C1 segment of cervical spinal cord (tissue), 14 donors: ENCODE measurements at regions not wholly inside any gene's neighbourhood (a gene's known extent, or its start where the extent isn't known, plus 50 kb on each side); places are given as distances from the start of the nearest gene placed in this dataset.

ENCODE experiments used
- DNase-seq, 14 donors: peaks; one replicate each; lab custom pipeline; 2025; lab: John Stamatoyannopoulos, UW

DNA sequence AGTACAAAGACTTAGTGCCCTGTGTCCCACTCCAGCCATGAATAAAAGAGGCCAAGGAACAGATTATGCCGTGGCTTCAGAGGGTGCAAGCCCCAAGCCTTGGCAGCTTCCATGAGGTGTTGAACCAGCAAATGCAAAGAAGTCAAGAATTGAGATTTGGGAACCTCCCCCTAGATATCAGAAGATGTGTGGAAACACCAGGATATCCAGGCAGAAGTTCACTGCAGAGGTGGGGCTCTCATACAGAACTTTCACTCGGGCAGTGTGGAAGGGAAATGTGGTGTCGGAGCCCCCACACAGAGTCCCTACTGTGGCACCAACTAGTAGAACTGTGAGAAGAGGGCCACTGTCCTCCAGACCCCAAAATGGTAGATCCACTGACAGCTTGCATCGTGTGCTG, 2421.4 kb downstream of the PCDH9 start:
- no peak for DNase-seq

DNA sequence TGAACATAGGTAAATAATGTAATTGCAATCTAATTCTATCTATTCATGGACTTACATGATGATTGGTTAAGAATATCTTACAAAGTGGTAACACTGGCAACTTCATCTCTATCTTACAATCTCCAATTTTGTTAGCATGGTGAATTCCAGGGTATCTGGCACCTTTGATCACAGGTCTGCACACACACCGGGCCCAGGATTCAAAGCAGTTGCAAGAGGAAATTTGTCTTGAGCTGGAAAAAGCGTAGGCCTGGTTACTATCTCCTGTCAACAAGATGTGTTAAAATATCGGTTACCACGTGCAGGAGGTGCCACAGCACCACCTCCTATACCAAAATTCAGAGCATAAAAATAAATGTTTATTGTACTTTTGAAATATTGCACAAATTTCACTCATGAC, 2428.4 kb downstream of the PCDH9 start:
- DNase-seq: no peak

DNA sequence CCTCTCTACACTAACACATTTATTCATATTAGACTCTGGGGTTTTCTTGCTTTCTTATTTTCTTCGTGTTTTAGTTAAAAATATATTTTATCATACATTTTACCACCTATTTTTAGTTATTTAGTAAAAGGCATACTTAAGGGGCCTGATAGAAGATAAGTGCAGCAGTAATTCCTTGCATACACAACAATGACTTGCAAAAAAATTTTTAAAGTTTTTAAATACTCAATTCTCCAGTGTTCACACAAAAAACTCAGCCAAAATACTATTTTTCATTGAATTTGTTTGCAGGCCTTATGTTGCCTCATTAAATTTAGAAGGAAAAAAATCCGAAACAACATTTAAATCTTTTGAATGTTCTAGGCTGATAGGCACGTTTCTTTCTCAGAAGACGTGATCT, 2431.7 kb downstream of the PCDH9 start:
- DNase-seq: no peak

DNA sequence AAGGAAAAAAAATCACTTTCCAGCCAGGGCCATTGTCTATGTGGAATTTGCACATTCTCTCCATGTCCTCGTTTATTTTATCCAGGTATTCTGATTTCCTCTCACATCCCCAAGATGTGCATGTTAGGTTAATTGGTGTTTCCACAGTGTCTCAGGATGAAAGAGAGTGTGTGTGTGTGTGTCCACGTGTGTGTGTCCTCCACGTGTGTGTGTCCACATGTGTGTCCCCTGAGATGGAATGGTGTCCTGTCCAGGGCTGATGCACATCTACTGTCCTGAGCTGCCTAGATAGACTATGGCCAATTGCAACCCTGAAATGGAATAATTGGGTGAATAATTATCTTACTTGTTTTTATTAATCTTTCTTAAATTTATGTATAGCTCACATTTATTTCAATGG, 2436.5 kb downstream of the PCDH9 start:
- no peak for DNase-seq

DNA sequence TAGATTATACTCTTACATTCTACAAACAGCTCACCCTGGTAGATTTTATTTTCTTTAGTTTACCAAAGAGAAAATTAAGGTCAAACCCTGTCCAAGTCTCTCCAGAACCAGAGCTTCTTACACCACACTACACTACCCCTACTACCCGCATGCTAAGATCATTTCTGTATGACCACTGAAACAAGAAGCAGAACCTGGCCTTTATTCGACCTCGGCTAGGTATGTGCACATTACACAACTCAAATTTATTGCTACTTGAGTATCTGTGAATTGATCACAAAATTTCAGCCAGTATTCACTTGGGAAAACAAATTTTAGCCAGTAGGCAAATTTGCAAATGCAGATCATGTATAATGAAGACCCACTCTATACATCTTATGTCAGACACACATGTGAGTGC, 2437.0 kb downstream of the PCDH9 start:
- no peak for DNase-seq

DNA sequence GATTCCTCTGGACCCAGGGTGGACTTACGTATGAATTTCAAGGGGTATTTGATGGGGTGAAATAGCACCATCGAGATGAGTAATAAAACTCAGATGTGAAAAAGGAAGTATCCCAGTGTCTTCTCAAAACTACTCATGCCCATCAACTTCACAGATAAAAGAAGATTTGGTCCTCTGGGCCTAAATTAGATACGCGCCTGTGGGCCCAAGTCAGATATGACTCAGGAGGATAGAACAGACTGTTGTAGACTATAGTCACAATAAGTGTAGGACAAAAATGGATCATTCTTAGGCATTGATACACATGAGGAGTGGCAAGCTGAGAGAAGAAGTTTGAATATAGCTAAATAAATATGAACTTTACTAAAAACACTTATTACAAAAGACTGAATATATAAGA, 2438.8 kb downstream of the PCDH9 start:
- DNase-seq: no peak

DNA sequence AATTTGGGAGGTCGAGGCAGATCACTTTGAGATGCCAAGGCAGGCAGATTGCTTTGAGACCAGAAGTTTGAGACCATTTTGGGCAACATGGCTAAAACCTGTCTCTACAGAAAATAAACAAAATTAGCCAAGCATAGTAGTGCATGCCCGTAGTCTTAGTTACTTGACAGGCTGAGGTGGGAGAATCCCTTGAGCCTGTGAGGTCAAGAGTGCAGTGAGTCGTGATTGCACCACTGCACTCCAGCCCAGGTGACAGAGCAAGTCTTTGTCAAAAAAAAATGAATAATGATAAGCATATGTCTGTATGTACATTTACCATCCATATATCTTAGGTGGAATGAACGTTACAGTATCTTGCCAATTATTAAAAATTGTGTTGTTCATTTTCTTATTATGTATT, 2447.7 kb downstream of the PCDH9 start:
- DNase-seq: no peak

DNA sequence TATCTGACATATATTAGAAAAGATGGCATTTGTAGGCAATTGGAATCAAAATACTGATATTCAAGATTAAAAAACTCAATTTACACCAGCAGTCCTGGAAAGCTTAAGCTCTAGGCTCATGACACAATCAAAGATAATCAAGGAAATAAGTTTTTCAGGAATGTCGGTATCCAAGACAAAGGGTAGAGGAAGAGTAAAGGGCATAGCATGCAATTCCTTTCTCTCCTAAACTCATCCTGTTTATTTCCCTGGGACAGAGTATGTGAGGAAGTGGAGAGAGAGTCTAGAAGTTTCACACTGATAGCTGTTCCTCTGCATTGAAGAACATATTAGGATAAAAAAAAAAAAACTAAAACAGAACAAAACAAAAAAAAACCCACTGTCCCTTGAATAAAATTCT, 2452.1 kb downstream of the PCDH9 start:
- no peak for DNase-seq

DNA sequence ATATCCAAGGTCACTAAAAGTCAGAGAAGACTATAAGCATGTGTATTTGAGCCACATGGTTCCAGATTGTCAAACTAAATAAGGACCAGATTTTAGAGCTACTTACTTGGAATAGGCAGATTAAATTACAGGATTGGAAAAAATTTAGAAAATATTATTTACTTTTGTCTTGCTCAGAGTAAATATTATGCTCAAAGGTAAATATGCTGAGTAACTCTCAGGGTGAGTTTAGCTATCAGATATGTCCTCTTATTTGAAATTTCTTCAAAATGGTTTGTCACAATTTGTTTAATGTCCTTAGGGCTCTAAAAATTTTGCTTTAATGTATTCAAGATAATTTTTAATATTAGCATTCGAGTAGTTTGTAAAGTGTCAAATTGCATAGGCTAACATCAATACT, 2455.2 kb downstream of the PCDH9 start:
- DNase-seq: no peak

DNA sequence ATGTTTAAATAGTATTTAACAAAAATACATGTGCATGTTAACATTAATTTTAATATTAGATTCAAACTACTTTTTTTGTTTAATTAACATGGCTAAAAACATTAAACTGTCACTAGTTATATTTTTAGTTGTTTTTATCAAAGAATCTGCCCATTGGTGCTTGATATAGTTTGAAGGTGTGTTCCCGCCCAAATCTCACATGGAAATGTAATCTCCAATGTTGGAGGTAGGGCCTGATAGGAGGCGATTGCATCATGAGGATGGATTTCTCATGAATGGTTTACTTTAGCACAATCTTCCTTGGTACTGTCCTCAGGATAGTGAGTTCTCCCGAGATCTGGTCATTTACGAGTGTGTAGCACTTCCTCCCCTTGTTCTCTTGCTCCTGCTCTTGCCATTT, 2459.4 kb downstream of the PCDH9 start:
- no peak for DNase-seq

DNA sequence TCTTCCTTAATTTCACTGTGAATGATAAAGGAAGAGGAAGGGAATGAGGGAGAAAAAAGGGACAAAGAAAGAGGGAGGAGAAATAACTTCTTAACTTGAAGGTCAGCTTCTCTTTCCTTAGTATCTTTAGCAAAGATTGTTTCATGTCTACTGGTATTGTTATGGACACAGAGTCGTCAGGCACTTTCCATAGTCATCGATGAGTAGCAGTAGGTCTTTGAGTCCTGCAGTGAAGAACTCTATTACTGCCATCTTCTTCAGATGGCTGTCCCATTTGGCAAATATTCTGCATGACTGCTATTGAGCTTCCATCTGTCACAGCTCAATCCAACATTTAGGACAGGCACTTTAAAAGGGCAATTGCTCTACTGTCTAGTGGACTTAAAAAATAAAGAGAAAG, 2463.1 kb downstream of the PCDH9 start:
- no peak for DNase-seq

DNA sequence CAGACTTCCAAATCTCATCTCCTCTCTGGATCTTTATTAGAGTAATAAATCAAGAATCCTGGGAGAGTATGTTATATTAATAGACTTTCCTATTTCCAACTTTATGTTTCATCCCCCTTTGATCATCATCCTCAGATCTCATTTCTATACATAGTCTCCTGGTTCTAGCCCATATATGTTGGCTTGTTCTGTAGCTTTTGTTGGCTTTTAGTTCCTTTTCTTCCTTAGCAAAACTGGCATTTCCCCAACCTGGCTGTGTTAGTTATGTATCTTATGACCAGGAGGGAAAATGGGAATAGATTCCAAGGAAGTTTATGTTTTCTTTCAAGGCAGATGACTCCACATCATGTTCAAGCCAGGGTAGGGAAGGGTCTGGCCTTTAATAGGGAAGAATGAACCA, 2464.5 kb downstream of the PCDH9 start:
- no peak for DNase-seq

DNA sequence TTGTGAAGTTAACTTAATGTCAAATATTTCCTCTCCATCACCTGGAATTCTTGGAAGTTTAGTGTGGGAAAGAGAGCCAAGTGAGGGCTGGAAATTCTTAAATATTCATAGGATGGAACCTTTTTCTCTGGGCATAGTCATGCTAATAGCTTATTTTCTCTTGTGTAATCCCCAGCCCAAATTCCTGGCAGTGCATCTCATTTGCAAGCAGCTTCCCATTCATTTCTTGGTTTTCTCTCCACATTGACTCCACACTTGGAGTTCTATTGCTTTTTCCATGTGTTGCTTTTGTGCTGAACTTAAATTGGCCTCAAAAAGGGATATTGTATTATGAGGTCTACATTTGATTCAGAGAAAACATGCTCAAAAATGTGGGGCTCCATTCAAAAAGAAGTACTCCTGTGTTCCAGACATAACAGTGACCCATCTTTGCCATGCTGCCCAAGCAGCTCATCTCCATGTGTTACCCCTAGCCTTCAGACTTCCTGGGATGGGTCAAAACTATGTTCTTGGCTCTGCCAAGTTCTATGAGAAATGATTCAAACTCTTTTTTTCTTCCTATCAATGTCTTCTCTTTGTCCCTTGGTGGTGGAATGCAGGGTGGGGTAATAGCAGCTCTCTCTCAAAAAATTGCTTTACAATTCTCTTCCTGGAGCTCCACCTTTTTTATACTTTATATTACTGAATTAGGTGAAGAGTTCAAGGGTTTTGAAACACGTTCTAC, 2471.5 kb downstream of the PCDH9 start:
- DNase-seq: no peak

DNA sequence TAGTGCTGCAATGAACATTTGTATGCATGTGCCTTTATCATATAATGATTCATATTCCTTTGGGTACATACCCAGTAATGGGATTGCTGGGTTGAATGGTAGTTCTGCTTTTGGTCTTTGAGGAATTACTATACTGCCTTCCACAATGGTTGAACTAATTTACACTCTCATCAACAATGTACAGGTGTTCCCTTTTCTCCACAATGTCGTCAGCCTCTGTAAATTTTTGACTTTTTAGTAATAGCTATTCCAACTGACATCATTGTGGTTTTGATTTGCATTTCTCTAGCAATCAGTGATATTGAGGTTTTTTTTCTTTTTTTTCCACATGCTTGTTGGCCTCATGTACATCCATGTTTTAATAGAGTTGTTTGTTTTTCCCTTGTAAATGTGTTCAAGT, 2473.5 kb downstream of the PCDH9 start:
- no peak for DNase-seq

DNA sequence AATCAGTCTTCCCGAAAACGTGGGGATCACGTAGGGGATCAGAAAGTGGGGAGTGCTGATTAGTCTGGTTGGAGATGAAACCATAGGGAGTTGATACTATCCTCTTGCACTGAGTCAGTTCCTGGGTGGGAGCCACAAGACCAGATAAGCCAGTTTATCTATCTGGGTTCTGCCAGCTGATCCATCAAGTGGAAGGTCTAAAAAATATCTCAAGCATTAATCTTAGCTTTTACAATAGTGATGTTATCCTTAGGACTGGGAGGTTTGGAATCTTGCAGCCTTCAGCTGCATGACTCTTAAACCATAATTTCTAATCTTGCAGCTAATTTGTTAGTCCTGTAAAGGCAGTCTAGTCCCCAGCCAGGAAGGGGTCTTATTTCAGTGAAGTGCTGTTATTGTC, 2474.2 kb downstream of the PCDH9 start:
- no peak for DNase-seq

DNA sequence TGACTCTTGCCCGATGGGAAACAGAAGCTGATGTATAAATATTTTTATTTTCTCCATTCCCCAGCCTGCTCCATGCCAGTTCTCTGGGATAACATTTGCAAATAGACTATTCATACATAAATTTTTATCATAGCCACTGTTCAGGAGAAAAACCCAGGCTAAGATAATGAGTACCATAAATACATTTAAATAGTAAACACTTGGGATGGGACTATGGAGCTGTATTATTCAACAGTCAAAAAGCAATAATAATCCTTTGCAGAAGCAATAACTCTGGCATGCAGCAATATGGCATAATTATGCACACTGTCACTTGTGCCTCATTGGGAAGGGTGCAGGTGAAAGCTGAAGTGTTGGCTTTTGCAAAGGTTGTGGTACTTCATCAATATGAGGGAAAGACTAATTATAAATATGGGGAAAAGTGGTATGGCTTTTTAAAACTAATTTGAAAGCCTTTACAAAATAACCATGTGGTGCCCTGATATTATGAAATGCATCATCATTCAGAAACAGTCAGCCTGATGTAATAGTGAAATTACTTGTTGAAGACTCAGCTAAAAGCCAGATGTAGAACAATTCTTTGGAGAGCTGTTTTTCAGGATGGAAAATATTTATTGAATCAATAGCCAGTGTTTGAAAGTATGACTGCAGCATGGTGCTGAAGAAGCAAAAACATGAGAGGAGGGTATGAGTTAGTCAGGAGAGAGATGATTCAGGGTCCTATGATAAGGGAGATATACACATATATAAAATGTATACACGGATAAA, 2476.7 kb downstream of the PCDH9 start:
- DNase-seq: no peak

DNA sequence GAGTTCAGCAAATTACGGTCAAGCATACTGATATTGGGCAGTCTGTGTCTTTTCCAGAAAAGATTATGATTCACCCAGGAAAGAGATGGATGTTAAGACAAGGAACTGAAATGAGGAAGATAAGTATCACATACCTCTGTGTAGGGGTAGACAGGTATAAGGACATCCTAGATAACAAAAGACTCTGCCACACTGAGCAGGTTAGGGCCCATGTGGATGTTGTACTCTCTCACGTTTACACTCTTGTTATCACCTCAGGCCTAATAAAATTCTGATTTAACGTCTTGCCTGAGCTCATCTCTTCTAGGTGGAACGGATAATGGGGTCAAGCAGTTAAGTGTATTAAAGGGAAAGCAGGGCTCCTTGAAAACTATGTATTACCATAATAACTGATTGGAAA, 2480.8 kb downstream of the PCDH9 start:
- no peak for DNase-seq

DNA sequence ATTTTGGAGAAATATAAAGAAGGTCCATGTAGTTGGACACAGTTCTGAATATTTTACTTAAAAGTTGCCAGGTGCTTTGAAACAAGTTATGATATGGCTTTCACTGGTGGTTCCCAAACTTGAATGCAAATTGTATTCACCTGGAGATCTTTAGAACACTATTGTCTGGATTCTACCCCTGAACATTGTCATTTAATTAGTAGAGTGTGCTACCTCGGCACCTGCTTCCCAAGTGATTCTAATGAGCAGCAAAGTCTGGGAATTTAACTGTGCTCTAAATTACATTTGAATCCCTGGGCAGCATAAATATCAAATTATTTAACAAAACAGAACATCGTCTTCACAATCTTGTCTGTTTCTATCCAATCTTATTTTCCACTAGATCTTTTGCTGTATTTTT, 2483.3 kb downstream of the PCDH9 start:
- DNase-seq: no peak

DNA sequence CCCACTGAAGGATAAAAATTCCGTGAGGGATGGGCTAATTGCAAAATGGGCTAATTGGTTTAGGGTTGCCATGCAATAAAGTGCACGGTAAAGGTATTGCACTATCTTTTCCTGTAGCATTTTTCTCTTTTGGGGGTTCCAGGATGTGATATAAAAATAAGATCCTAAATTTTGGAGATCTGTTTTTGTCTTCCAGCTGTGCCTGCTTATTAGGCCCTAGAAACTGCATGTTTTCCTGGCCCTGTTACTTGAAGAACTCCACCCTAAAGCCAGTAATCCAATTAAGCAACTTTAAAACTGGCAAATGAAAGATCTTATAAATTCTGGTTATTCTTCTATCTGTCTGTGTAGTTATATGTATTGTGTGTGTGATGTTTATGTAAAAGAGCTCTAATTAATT, 2489.6 kb downstream of the PCDH9 start:
- no peak for DNase-seq

DNA sequence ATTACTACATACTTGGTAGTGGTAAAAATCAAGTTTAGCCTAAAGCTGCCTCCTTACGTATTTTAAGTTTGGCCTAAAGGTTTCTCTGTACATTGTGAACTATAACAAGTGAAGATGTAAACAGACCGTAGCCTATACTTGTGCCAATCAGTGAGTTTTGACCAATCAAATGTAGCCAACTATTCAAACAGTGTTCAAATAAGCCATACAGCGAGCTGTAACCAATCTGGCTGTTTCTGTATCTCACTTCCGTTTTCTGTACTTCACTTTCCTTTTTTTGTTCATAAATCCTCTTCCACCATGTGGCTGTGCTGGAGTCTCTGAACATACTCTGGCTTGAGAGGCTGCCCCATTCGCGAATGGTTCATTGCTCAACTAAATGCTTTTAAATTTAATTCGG, 2504.6 kb downstream of the PCDH9 start:
- DNase-seq: no peak

DNA sequence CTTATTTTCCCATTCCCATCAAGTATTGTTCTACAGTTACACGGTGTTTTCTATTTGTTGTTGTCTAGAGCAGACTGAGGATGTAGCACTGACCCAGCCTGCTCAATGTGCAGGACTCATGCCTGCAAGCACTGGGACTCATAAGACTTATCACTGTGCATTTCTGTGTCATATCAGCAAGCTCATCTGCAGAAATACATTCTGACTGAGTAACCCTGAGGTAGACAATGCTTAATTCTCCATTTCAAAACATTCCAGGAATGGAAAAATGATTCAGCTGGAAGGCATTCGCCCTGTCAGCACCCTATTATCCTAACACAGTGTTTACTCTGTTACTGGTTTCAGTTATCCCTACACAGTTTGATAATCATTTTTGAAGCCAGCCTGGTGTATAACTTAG, 2506.4 kb downstream of the PCDH9 start:
- no peak for DNase-seq

DNA sequence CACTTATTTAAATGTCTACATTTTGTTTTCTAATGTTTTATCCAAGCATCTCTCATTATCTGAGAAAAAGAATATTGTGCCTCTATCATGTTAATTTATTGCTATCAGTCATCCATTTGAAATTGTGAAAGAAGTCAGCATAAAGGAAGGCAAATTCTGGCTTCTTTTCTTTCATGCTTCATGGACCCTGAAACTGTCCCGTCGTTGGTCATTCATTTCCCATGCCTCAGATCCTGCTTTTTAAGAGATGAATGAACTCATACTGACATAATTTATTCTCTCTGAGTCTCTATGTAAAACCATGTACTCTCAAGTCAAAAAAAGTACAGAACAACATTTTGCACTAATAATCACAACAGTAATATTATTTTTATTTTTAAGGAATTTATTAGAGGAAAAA, 2512.0 kb downstream of the PCDH9 start:
- DNase-seq: no peak

DNA sequence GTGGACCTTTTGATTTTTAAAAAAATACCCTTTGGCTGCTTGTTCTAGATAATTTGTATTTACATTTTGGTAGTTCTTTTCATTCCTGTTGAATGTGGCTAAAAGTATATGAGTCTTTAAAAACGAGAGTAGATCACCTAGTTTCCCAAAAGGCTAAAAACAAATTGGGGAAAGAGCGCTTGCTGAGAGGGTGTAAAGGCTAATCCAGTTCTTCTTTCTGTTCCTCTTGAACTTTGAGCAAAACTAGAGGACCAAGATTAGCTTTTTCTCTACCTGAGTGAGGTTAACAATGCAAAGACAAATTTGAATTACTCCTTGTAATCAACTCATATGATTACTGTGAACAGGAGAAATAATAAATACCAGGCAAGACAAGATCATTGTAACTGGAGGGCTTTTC, 2513.2 kb downstream of the PCDH9 start:
- DNase-seq: no peak

DNA sequence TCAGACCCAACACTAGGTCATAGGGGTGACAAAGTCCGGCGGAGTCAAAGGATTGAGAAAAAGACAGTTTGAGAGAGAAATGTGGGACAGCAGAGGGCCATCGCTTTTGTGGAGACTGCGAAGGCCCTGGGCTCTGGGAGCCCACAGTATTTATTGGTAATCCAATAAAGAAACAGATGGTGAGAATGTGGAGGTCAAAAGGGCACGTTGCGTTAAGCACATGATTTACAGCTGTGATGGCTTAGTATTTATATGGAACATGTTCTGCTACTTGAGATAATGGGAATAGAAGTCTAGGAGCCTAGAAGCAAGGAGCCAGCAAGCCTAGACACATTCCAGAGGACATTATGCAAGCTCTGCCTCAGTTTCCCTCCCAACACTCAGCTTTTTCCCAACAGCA, 2521.1 kb downstream of the PCDH9 start:
- DNase-seq: no peak
